ENCODE measurements at regions not wholly inside any gene's neighbourhood (a gene's known extent, or its start where the extent isn't known, plus 50 kb on each side); places are given as distances from the start of the nearest gene placed in this dataset.

GRCh38 chr18:22488554-22488953, 70.8 kb upstream of the CTAGE1 start:
- no peak for TF ChIP-seq CTCF (IDR thresholded peaks at IDR 0.05)
- no peak for TF ChIP-seq POLR2A (IDR thresholded peaks at IDR 0.05)

Data from esophagus squamous epithelium (tissue), 4 donors.